IPS DF 19.7 (cell line): ENCODE measurements at regions not wholly inside any gene's neighbourhood (a gene's known extent, or its start where the extent isn't known, plus 50 kb on each side); places are given as distances from the start of the nearest gene placed in this dataset.

Experiments used
- DNase-seq: peaks from one replicate; pipeline ENCODE4 v3.0.0-alpha.2; 2013; ENCODE audit warnings: low read depth, low spot score

DNA sequence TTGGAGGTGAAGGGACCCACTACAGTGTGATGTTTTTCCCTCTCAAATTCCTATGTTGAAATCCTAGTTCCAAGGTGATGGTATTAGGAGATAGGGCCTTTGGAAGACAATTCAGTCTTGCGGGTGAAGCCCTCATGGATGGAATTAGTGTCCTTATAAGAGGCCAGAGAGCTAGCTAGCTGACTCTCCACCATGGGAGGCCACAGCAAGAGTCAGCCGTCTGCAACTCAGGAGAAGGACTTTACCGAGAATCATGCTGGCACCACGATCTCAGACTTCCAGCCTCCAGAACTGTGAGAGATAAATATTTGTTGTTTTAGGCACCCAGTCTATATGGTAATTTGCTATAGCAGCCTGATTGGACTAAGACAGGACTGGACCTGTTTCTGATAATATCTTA lies 461.4 kb downstream of the TSN start:
- DNase-seq = no peak

DNA sequence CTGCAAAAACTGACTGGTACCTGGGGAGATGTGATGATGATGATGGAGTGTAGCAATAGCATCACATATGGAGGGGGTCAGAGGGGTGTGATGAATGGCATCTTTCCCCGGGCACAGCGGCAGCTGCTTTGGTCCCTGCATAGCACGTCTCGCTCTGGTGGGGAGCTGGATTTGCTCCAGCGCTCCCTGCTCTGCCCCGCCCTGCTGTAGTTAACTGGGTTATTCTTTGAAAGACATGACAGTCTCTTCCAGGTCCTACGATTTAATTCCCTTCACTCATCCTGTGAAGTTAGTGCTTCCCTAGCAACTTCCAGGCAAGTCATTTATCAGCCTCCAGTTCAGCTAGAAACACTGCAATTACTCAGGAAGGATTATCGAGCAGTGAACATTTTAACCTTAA lies 463.1 kb downstream of the TSN start:
- no peak for DNase-seq

DNA sequence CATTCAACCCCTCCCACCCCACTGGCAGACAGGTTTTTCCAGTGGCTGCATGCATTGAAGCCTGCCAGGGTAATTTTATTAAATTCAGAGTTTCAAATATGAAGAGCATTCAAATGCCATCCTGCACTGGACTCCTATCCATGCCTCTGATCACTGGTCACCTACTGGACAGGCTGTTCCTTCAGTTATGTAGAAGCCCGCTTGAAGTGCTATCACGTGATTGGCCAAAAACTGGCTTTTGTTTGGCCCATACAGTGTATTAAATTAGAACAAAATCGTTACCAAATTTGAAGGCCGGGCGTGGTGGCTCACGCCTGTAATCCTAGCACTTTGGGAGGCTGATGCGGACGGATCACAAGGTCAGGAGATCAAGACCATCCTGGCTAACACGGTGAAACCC lies 464.1 kb downstream of the TSN start:
- no peak for DNase-seq

DNA sequence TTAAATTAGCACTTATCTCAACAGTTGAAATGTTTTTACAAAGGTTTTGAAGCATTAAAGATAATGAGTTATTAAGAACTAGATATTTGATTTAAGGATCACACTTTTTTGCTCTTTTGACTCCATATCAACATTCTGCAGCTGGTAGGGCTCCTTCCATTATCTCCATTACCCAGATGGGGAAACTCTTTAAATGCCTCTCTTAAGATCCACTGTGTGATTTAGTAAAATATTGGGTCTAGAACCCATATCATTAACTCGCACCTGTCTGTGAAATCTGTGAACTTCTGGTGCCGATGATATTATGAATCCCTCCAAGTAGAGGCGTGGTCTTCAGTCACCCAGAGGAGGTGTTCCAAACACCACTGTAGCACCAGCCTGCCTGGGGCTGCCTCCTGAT lies 466.2 kb downstream of the TSN start:
- DNase-seq = no peak

DNA sequence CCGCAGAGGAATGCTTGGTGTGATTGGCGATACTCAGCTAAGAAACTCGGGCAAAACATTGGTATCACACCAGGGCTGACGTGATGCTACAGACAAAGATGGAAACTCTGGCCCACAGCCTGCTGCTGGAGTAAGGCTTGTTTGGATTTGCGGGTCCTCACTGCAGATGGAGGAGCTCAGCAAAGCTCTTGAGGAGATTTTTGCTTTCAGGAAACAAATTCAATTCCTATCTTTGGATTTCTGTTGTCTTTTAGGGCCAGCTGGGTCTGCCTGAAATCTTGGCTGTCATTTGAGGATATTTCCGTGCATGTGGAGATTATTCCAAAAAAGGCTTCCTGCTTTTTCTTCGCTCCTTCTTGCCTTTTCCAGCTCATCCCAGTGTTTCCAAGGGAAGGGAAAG lies 475.8 kb downstream of the TSN start:
- no peak for DNase-seq

DNA sequence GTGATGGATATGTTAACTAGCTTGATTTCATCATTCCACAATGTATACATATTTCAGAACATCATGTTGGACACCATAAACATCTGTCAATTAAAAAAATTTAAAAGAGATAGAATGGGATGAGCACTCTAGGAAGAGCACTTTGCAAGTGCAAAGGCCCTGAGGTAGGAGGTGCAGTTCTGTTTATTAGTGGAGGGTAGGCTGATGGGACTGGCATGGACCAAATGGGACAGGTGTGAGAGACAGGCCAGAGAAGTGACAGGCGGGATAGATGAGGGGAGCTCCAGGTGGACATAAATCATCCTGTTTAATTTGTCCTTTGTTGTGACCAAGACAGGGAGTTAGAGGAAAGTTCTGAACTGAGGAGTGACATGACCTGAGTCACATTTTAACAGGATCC lies 477.9 kb downstream of the TSN start:
- DNase-seq = no peak

DNA sequence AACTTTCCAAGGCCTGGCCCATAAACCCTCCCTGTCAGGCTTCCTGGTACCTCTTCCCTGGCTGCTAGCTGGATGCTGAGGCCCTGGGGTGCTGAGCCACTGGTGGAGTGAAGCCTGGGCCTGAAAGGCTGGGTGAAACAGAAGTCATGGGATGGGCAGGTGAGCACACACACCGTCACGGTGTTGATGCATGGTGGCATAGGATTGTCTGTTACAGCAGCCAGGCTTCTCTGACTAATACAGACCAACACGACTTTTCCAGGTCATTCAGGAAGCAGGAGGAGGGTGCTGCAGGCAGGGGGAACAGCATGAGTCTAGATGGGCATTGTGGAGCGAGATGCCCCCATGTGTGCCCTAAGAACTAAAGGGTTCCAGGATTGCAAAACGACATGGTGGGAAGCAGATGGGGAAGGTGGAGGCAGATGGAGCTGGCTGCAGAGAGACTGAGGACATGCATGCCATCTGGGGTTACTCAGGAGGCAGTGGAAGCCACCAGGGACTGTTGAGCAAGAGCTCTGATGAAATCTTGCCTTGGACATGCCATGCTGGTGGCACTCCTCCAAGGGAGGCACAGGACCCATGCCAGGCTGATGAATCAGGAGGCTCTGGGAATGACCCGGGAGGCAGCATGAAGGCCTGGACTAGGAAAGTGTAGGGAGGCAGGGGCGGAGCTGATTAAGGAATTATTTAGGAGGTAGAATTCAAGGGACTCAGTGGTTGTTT lies 480.9 kb downstream of the TSN start:
- DNase-seq = no peak

DNA sequence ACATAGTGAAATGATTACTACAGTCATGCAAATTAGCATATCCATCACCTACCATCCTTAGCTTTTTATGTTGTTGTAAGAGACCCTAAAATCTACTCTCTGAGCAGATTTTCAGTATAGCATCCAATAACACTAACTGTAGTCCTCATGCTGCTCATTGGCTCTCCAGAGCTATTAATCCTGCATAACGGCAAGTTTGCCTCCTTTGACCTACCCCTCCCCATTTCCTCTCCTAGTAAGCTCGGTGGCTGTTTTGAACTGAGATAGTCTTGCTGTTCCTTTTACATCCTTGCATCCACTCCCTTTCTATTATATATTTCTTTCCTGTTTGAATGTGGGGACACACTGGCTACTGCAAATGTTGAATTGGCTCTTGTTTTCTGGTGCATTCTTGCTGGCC lies 481.5 kb downstream of the TSN start:
- no peak for DNase-seq

DNA sequence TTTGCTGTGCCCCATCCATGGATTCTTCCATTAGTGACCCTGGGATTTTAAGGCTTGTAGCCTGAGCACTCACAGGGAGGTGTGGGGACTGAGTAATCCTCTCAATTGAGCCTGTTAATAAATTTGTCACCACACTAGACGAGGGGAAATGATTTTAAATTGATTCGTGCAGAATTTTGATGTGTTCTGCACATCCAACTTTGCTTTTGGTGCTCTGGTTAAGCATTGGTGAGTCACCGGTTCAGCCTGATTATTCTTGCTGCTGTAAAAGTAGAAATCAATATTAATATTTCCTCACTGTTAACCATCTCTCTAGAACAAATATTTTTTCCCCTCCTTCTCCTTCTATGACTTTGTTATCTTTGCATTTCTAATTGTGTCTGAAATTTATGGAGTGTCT lies 482.0 kb downstream of the TSN start:
- no peak for DNase-seq

DNA sequence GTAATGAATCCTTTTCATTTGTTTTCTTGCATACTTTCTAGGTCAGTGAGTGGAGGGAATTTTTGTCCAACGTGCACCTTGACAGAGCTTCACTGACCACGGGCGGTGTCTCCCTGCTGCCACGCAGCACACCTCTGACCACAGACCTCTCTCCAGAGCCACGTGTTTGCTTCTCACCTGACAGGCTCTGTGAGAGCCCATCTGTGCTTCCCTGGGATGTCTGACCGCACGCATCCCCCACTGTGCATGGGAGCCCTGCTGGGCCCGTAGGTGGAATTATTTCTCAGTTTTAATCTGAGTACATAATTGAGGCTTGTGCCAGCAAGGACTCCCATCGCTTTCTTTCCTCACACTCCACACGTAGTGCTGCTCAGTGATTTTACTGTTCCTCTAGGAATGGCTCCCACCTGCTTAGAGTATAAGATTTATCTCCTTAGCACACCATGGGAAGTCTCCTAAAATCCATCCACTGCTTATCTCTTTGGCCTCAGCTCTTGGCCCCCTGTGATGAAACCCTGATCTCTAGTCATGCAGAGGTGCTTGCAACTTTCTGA lies 482.6 kb downstream of the TSN start:
- no peak for DNase-seq

DNA sequence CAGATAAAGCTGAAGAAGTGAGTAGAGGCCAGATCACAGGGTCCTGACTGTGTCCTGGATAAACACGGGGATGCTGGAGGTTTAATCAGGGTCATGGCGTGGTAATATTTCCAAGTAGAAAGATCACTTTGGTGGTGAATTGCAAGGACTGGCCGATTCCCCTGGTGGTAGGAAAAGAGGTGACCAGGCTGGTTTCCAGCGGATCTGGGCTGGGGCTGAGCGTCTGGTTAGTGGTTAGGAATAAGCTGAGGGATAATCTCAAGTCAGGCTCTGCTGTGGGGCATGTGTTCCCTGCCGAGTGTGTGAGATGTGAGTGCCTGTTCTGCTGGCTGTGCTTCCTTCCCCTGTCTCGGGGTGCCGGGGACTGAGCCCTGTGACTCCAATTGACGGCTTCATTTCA lies 484.0 kb downstream of the TSN start:
- no peak for DNase-seq

DNA sequence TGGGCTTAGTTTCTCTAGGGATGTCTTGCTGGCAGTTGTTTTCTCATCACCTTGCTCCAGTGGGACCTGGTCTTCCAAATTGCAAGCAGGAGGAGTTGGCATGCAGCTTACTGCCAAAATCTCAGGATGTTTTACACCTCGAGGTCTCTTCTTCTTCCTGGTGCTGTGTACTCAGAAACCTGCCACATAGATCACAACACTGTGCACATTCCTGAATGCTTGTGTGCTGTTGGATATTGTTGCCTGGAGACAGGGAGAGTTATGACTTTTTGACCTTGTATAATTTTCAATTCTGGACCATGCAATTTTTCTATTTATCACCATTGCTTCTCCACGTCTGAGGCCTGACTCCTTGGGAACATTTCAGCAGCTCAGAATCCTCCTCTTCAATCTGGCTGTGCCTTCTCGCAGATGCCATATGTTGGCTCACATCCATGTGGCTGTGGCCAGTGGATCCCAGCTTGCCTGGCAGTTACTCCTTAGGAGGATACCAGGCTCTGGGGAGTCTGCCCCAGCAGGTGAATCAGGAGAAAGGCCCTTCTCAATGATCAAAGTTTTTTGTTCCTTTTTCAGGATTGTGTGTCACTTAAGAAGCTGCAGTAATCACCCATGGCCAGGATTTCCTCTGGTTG lies 489.3 kb downstream of the TSN start:
- no peak for DNase-seq

DNA sequence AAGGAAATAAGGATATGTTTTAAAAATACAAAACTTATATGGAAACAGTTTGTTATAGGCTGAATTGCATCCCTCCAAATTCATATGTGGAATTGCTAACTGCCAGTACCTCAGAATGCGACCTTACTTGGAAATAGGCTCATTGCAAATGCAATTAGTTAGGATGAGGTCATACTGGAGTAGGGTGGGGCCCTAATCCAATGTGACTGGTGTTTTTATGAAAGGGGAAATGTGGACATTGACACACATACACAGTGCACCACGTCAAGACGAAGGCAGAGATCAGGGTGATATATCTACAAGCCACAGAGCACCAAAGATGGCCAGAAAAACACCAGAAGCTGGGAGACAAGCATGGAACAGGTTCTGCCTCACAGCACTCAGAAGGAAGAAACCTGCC lies 494.2 kb downstream of the TSN start:
- no peak for DNase-seq

DNA sequence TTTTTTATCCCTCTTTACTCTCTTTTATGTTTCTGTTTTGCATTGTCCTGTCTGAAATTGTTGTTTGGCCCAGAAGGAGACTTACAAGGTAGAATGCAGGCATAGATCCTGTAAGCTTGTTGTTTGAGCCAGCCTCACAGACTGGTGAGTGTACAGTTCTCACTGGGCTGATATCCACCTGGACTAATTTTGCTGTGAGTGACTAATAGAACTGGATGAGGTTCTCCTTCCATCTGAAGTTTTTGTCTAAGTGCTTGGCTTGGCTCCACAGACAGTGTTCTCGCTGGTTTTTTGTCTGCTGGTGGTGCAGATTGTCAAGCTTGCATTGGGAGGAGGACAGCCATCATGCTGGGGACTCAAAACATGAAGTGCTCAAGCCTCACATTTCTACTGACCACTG lies 495.7 kb downstream of the TSN start:
- no peak for DNase-seq

DNA sequence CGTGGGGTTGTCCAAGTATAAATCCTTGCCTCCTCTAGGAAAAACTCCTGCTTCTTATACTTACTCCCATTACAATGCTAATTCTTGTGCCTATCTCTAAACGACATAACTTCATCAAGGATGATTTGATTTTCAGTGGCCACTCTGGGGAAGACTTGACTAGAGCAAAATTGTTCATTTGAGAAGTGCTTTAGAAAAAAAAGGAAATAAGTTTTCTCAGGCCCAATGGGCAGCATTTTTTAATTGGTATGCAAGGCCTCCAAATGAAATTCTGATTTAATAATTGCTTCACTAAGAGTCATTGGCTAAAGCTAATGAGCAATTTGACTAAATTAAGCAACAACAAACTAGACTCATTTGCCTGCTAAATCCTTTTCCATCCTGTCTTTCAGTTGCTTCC lies 496.1 kb downstream of the TSN start:
- no peak for DNase-seq

DNA sequence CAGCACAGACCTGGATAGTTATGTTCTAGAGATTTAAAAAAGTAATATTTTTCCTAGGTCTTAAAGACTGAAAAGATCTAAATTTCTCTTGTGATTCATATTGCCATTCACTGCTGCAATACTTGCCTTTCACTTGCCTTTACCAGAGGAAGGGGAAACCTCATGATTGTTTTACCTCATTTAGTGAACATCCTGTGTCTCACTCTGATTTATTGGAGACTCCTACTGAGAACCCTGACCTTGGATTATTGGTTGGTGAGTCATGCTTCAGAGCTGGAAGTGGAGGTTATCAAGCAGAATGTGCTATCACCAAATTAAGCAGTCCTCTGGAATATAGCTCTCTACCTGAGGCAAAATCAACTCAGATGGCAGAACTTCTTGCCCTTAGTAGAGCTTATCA lies 500.5 kb downstream of the TSN start:
- no peak for DNase-seq

DNA sequence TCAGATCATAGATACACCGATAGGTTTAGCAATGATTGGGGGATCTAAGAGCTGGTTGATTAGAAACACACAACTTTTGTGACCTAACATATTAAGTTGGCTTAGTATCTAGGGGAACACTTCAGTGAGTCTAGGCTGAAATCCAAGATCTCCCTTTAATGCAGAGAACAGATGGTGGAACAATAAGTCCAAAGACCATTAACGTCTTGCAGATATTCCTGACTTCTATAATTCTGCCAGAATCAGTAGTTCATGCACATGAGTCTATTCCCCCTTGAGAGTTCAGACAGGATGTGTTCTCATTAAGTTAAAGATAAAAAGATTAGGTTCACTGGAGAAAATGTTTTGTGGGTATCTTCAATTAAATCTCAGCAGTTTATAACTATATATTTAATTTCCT lies 506.5 kb downstream of the TSN start:
- DNase-seq = no peak

DNA sequence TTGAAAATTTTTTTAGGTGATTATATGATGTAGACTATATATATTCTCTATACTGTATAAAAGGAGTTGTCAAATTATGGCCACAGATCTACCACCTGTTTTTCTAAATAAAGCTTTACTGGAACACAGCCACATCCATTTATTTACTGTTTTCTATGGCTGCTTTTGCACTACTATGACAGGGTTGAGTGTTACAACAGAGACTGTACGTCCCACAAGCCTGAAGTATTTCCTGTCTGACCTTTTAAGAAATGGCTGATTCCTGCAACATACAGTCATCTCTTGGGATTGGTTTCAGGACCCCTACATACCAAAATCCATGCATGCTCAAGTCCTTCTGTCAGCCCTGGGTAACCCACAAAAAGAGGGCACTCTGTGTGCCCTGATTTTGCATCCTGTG lies 508.3 kb downstream of the TSN start:
- DNase-seq = no peak

DNA sequence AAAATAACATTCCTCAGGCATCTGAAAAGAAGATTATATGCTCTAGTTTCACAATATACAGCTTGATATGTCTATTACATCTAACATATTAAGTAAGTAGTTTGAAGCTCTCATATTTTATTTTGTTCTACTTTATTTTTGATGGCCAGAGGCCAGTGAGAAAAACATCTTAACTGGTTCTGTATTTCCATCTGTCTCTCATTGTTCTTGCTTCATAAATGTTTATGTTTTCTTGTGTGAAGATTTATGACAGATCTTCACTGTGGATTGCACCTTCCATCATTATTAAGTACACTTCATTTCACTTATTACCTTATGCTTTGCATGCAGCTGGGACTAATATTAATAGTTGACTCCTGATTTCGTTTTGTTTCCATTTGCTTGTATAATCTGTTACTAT lies 511.2 kb downstream of the TSN start:
- DNase-seq = no peak

DNA sequence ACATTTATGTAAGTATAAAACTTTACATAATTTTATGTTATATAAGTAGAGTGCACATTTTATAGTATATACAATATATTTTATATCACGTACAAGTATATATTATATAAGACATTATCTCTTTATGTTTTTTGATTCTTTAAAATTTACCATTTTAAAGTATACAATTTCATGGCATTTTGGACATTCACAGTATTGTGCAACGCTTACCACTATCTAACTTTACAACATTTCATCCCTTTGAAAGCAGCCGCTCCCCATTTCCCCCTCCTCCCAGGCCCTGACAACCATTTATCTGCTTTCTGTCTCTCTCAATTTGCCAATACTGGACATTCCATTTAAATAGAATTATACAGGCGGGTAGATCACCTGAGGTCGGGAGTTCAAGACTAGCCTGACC lies 512.5 kb downstream of the TSN start:
- DNase-seq = no peak

DNA sequence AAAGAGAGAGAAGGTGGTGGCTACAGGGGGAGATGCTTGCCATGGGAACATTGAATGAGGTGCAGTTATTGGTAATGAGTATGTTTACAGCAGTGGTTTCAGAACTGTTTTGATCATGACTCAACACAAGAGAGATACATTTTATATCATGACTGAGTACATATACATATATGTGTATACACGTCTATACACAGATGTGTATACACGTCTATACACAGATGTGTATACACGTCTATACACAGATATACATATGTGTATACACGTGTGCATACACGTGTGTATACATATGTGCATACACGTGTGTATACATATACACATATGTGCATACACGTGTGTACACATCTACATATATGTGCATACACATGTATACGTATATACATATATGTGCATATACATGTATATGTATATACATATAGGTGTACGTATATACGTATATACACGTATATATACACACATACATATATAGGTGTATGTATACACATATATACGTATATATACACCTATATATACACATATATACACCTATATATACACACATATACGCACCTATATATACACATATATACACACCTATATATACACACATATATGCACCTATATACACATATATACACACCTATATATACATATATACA lies 518.5 kb downstream of the TSN start:
- DNase-seq = no peak

DNA sequence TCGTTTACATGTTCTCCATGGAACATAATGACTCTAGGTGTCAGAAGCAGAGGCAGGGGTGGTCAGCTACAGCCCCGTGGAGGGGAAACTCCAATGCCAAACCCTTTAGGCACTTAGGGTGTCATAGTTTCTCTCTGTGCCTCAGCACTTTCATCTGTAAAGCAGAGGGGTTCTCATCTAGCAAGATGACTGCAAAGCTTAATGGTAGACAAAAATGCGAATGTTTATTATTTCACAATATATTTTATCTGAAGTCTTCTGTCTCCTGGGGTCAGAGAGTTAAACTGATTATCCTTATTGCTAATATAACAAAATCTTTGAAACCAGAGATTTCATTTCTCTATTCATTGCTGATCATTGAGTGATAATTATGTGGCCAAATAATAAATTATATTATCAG lies 522.5 kb downstream of the TSN start:
- no peak for DNase-seq

DNA sequence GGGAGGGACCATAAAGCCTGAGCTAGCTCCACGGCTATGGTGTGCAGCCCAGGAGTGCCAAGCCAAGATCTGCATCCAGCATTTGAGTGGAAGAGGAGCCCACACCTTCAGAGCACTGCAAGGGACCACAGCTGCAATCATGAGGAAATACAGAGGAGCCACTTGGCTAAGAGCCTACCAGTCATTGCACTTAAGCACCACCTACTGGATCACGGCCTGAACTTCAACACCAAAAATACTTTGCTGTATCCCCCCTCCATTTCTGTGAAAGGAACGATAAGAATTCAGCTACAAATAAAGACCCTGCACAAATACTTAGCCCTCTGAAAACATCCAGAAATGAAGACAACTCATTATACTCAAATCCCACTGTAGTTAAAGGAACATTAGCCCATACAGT lies 545.3 kb downstream of the TSN start:
- DNase-seq = peak; percentile 9
